ENCODE measurements at regions not wholly inside any gene's neighbourhood (a gene's known extent, or its start where the extent isn't known, plus 50 kb on each side); places are given as distances from the start of the nearest gene placed in this dataset.

DNA sequence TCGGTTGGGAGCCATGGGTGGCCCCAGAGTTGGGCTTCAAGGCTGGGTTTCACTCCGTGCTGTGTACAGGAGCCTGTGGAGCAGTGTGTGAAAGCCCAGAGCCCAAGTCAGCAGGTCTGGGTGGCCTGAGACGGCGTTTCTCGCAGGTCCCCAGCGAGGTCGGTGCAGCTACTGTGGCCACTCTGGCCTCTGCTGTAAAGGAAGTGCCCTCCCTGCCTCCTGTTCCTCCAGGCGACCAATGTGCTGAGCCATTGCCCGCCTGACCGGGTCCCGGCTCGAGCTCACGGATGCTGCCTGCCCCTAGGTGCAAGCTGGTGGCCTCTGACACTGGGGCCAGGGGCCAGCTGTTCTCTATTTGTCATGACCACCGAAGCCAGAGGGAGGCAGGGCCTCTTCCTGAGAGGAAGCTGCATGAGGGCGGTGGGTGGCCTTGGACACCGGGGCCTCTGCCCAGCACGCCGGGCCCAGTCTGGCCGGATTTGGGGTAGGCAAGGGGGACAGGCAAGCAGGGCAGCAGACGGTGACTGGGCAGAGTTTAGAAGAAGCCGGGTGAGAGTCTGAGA, 170.9 kb downstream of the IRF8 start:
- TF ChIP-seq, protein P1, sequence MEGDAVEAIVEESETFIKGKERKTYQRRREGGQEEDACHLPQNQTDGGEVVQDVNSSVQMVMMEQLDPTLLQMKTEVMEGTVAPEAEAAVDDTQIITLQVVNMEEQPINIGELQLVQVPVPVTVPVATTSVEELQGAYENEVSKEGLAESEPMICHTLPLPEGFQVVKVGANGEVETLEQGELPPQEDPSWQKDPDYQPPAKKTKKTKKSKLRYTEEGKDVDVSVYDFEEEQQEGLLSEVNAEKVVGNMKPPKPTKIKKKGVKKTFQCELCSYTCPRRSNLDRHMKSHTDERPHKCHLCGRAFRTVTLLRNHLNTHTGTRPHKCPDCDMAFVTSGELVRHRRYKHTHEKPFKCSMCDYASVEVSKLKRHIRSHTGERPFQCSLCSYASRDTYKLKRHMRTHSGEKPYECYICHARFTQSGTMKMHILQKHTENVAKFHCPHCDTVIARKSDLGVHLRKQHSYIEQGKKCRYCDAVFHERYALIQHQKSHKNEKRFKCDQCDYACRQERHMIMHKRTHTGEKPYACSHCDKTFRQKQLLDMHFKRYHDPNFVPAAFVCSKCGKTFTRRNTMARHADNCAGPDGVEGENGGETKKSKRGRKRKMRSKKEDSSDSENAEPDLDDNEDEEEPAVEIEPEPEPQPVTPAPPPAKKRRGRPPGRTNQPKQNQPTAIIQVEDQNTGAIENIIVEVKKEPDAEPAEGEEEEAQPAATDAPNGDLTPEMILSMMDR (IDR thresholded peaks at IDR 0.05) = no peak
- TF ChIP-seq EP300 (IDR thresholded peaks at IDR 0.05) = no peak
- TF ChIP-seq POLR2AphosphoS5 (IDR thresholded peaks at IDR 0.05) = no peak
- no peak for TF ChIP-seq POLR2A (IDR thresholded peaks at IDR 0.05)
